Immature natural killer cell (primary cell): ENCODE measurements at regions not wholly inside any gene's neighbourhood (a gene's known extent, or its start where the extent isn't known, plus 50 kb on each side); places are given as distances from the start of the nearest gene placed in this dataset.
"Not testable (repeated sequence)": the region's sequence is repeated elsewhere in the genome, so short reads cannot be mapped to it uniquely, and the experiment has no call there.

ENCODE experiments used
- DNase-seq, 3 donors: peaks; one replicate each; pipeline ENCODE4 v3.0.0; 2022; ENCODE audit warnings: mixed read lengths in 1 of 3
- H3K27ac Mint-ChIP-seq, 6 donors: one replicate each; pipeline ENCODE4 v1.8.0; 2020; ENCODE audit warnings: mixed read lengths in 6 of 6, mild to moderate bottlenecking in 5 of 6, inconsistent platforms in 4 of 6, moderate library complexity in 3 of 6
- H3K27me3 Mint-ChIP-seq, 3 donors: one replicate each; pipeline ENCODE4 v1.8.0; 2020 to 2021; ENCODE audit warnings: low read depth in 3 of 3, mild to moderate bottlenecking in 3 of 3, mixed read lengths in 3 of 3, moderate library complexity in 3 of 3, inconsistent platforms in 1 of 3
- H3K36me3 Mint-ChIP-seq, 3 donors: one replicate each; pipeline ENCODE4 v1.8.0; 2020; ENCODE audit warnings: mixed read lengths in 3 of 3, inconsistent platforms in 2 of 3, mild to moderate bottlenecking in 2 of 3
- H3K4me1 Mint-ChIP-seq, 2 donors: one replicate each; pipeline ENCODE4 v1.8.0; 2020; ENCODE audit warnings: inconsistent platforms in 2 of 2, mild to moderate bottlenecking in 2 of 2, mixed read lengths in 2 of 2, moderate library complexity in 1 of 2
- H3K4me3 Mint-ChIP-seq, 5 donors: one replicate each; pipeline ENCODE4 v1.8.0; 2020; ENCODE audit warnings: mild to moderate bottlenecking in 5 of 5, mixed read lengths in 5 of 5, inconsistent platforms in 3 of 5, moderate library complexity in 3 of 5
- H3K9me3 Mint-ChIP-seq, 6 donors: one replicate each; pipeline ENCODE4 v1.8.0; 2020; ENCODE audit warnings: mild to moderate bottlenecking in 6 of 6, mixed read lengths in 6 of 6, inconsistent platforms in 4 of 6, moderate library complexity in 3 of 6

DNA sequence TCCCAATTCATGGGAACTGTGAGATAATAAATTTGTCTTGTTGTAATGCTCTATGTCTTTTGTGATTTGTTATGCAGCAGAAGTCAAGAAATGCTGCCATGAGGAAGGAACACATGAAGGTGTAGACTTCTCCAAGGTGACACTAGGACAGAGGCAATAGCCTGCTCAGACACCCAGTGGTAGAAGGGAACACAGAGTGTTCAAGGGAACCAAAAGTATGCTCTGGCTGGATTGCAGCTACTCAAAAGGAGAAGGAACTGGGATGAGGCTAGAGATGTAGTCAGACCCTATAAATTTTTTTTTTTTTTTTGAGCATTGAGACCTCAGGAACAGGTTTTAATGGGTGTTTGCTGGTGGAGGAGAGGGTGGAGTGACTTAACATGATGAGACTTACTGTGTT is 232.5 kb downstream of the PARP8 start:
- Mint-ChIP-seq H3K4me3 (no peak overlapping the region), H3K36me3 (no peaks in the 10 kb centered on the region), H3K27me3 (peaks cover 0 to 10% (median 0%) of the 10 kb centered on the region in 3 donors), H3K9me3 (no peaks in the 10 kb centered on the region), H3K4me1 (no peaks in the 10 kb centered on the region), H3K27ac (no peak overlapping the region)
- DNase-seq = no peak

DNA sequence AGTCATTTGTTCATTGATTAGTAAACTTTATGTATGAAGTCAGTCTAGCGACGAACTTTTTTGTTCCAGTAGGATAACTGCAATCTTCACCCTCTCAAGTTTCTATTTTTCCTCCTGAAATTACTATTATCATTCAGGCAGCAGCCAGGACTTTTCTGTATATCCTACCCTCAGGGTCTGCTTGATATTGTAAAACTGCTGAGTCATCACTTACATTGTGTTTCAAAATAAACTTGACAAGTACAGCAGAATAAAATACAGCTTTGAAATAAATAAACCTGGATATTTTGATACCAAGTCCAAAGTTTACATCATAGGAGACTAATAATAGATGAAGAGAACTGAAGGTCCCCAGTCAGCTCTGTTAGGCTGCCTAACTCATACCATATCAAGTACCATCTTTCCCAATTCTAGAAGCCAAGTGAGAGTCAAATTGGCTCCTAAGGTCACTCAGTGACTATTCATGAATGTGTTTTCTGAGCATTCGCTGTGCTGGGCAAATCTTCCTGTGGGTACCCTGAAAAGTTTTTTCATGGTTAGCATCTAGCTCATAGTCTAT is 234.6 kb downstream of the PARP8 start:
- H3K27ac Mint-ChIP-seq = no peak overlapping the region
- no peaks in the 10 kb centered on the region for H3K9me3 Mint-ChIP-seq
- H3K4me3 Mint-ChIP-seq = no peak overlapping the region
- DNase-seq = no peak
- H3K27me3 Mint-ChIP-seq = peaks cover 0 to 10% (median 3%) of the 10 kb centered on the region in 3 donors
- H3K36me3 Mint-ChIP-seq = no peaks in the 10 kb centered on the region
- no peaks in the 10 kb centered on the region for H3K4me1 Mint-ChIP-seq

DNA sequence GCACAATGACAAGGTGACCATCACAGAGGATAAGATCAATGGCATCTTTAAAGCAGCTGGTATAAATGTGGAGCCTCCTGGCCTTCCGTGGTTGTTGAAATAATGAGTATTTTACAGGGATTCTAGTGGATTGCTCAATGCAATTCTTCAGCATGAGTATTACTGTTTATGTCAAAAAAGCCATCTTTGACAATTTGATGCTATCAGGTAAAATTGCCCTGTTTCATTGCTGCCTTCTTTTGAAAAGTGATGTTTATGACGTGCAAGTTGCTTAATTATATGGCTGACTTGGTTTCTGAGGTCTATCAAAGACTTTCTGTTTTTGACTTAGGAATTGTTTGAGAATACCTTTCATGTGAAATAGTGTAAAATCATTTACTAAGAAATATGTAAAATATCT is 237.2 kb downstream of the PARP8 start:
- Mint-ChIP-seq H3K4me1 (no peaks in the 10 kb centered on the region), H3K27ac (no peak overlapping the region), H3K9me3 (peaks cover 0 to 2% (median 0%) of the 10 kb centered on the region in 6 donors), H3K27me3 (peaks cover 0 to 10% (median 3%) of the 10 kb centered on the region in 3 donors), H3K4me3 (no peak overlapping the region), H3K36me3 (no peaks in the 10 kb centered on the region)
- no peak for DNase-seq

DNA sequence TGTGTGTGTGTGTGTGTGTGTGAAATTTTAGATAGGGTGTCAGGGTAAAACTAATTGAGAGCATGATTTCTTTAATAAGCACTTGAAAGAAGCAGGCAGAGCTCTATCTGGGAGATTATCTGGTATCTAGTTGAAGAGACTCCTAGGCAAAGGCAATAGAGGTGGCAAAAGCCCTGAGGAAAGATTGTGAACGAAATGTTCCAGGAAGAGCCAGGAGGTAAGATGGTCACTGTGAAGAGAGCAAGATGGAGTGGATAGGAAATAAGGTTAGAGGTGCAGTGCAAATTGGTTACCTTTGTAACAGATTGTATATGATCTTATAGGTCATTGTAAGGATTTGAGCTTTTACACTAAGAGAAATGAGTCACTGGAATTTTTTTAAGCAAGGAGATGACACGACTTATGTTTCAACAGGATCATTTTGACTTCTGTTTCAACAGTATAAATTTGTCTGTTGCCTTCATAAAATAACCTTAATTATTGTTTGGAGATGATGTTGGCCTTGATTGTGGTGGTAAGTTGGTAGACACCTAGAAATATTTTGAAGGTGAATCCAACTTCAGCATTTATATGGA is 239.6 kb downstream of the PARP8 start:
- Mint-ChIP-seq H3K4me1 (no peaks in the 10 kb centered on the region), H3K4me3 (no peak overlapping the region), H3K27me3 (peaks cover 0 to 10% (median 3%) of the 10 kb centered on the region in 3 donors), H3K27ac (no peak overlapping the region), H3K36me3 (no peaks in the 10 kb centered on the region), H3K9me3 (peaks cover 0 to 2% (median 0%) of the 10 kb centered on the region in 6 donors)
- no peak for DNase-seq

DNA sequence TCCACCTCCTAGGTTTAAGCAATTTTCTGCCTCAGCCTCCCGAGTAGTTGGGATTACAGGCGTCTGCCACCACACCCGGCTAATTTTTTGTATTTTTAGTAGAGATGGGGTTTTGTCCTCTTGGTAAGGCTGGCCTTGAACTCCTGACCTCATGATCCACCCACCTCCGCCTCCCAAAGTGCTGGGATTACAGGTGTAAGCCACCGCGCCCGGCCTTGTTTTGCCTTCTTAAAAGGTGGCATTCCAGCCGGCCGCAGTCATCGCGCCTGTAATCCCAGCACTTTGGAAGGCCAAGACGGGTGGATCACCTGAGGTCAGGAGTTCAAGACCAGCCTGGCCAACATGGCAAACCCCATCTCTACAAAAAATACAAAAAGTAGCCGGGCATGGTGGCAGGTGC is 253.7 kb downstream of the PARP8 start:
- H3K9me3 Mint-ChIP-seq, H3K4me3 Mint-ChIP-seq, H3K4me1 Mint-ChIP-seq, H3K27ac Mint-ChIP-seq, H3K27me3 Mint-ChIP-seq, DNase-seq, H3K36me3 Mint-ChIP-seq: not testable (repeated sequence)

DNA sequence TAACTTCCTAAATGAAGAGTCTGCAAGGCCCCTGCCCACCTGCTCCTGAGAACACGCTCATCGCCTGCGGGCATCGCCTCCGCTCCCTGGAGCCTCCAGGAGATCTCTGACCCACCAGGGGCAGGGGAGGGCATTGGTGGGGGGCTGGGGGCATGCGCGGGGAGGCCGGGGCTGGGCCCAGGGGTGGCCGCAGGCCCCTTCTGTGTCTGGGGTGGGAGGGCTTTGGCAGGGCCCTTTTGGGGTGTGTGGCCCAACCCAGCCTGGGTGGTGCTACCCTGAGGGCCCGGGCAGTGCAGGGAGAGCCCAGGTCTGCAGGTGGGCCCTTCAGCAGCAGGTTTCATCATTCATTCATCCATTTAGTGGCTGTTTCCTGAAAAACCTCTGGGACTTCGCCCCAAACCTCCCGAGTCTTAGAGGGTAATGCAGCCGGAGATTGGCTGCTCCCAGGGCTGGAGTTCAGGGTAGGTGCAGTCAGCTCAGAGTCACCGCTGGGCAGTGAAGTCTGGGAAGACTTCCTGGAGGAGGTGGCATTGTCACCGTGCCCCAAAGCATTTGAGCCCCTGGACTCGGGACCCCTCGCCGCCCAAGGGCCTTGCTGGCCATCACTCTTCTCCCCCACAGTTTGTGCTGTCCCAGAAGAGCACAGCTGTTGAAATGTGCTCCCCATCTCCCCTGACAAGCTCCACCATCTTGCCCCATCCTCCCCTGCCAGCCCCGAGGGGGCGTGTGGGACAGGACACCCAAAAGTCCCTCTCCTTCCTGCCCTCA is 255.1 kb downstream of the PARP8 start:
- H3K4me1 Mint-ChIP-seq = no peaks in the 10 kb centered on the region
- no peak overlapping the region for H3K27ac Mint-ChIP-seq
- no peak overlapping the region for H3K4me3 Mint-ChIP-seq
- no peaks in the 10 kb centered on the region for H3K36me3 Mint-ChIP-seq
- H3K9me3 Mint-ChIP-seq = peaks cover 0 to 5% (median 0%) of the 10 kb centered on the region in 6 donors
- DNase-seq = no peak
- H3K27me3 Mint-ChIP-seq = peaks cover 0 to 13% (median 0%) of the 10 kb centered on the region in 3 donors

DNA sequence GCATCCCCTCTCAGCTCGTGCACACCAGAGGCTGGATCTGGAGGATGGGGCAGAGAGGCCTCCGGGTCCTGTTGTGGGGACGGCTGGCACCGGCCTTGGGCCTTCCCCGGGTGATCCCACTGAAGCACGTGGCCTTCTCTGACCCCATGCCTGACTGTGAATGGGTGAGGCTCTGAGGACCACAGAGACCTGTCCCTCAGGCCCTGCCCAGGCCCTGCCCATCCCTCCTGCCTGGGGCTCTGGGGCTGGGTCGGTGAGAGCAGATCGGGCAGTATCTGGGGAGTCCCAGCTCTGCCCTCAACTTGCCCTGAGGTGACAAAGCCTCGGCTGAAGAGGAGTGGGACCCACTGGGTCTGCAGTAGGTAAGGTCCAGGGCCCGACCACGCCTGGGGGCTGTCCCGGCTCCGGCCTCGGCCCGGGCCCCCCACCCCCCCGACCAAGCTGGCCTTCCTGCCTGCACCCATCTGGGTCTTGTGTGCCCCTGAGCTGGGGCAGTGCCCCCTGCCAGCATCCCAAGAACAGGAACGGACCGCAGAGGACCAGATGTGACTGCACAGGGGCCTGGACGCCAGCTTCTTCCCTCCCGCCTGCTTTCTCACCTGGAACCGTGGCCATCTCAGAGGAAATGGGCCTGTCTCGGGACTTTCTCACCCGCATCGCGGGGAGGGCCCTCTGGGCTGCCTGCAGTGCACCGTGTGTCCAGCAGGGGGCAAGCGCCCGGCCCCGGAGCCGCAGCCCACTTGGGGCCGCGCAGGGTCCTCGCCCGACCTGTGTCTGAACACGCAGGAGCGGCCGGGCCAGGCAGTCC is 255.9 kb downstream of the PARP8 start:
- H3K4me3 Mint-ChIP-seq, H3K4me1 Mint-ChIP-seq, H3K36me3 Mint-ChIP-seq, DNase-seq, H3K9me3 Mint-ChIP-seq, H3K27ac Mint-ChIP-seq: not testable (repeated sequence)
- peaks cover 0 to 13% (median 0%) of the 10 kb centered on the region in 3 donors for H3K27me3 Mint-ChIP-seq

DNA sequence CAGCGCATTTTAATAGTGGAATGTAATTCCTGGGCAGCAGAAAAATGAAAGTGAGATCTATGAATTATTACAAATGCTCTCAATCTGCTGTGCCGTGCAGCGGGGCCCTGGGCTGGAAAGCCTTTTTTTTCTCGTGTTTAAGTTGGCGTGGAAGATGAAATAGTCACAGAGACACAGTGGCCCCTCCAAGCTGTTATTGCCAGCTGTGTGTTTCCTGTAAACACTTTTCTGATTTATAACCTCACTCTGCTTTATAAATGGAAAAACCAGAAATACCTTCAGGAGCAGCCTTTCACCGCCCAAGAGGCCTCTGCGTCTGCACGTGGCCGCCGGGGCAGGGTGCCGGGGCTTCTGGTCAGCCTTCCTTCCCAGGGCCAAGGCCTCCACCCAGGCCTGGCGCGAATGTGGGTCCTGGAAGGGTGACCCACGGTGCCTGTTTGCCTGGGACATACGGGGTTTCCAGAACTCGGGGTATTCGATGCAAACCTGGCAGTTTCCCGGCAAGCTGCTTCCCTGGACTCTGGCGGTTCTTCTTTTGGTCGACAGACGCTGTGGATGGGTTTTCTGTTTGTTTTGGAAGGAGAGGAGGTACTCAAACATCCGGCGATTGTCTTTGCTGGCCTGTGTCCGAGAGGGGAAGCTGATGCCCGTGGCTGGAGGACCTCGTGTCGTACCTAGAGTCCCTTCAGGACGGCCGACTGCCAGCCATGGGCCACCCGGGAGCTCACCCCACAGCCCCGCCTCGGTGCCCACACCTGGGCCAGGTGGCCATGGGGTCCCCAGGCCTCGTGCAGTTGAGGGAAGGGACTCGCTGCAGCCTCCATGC is 256.7 kb downstream of the PARP8 start:
- Mint-ChIP-seq H3K9me3 (peaks cover 0 to 5% (median 0%) of the 10 kb centered on the region in 6 donors), H3K4me1 (no peaks in the 10 kb centered on the region), H3K27ac (no peak overlapping the region), H3K36me3 (no peaks in the 10 kb centered on the region), H3K4me3 (no peak overlapping the region), H3K27me3 (peaks cover 0 to 13% (median 0%) of the 10 kb centered on the region in 3 donors)
- DNase-seq = no peak

DNA sequence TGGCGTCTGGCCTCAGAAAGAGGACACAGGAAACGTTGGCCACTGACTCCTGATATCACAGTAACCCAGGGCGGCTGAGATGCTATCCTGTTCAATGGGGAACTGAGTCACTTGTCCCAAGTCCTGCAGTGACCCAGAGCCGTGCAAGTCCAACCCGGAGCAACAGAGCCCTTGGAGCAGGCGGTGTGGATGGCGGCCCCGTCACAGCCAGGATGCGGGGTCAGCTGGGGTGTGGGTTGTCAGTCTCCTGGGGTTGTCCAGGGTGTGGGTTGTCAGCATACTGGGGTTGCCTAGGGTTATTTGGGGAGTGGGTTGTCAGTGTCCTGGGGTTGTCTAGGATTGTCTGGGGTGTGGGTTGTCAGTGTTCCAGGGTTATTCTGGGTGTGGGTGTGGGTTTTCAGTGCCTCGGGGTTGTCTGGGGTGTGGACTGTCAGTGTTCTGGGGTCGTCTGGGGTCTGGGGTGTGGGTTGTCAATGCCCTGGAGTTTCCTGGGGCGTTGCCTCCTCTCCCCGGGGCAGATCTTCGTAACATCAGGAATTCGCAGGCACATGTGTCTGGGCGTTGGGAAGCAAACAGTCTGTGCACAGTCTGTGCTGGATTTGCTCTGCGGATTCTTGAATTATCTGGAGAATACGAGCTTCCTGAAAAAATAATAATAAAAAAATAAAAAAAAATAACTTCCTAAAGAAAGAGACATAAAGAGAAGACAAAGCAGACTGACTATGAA is 257.5 kb downstream of the PARP8 start:
- Mint-ChIP-seq H3K27me3 (peaks cover 0 to 13% (median 0%) of the 10 kb centered on the region in 3 donors), H3K4me1 (no peaks in the 10 kb centered on the region), H3K36me3 (no peaks in the 10 kb centered on the region), H3K27ac (no peak overlapping the region), H3K4me3 (no peak overlapping the region), H3K9me3 (peaks cover 0 to 5% (median 0%) of the 10 kb centered on the region in 6 donors)
- DNase-seq = no peak

DNA sequence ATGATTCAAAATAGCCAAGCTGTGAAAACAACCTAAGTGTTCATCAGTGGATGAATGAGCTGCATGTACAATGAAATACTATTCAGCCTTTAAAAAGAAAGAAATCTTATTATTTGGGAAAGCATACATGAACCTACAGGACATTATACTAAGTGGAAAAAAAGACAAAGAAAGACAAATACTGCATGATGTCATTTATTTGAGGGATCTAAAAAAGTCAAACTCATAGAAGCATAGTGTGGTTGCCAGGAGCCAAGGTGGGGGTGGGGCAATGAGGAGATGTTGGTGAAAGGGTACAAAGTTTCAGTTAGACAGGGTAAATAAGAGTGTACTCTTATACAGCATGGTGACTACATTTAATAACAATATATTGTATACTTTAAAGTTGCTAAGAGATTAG is 261.5 kb downstream of the PARP8 start:
- H3K36me3 Mint-ChIP-seq = no peaks in the 10 kb centered on the region

DNA sequence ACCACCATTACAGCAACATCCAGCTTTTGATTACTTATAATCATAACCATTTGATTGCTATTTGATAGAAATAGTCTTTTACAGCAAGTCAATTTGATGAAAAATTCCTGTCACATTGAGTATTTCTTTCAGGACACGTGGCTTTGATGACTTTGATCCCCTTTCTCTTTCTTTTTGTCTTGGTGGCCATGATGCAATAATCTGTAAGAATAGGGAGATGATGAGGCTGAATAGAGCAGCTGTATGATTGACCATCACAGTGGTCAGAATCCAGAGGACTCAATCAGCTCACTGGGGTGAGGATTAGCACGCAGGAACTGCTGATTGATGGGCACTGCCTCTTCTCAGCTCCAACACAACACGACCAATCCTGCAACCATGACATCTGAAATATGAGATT is 262.7 kb downstream of the PARP8 start:
- H3K27ac Mint-ChIP-seq = no peak overlapping the region
- H3K9me3 Mint-ChIP-seq = no peaks in the 10 kb centered on the region
- no peak overlapping the region for H3K4me3 Mint-ChIP-seq
- no peaks in the 10 kb centered on the region for H3K36me3 Mint-ChIP-seq
- peaks cover 0 to 14% (median 2%) of the 10 kb centered on the region in 3 donors for H3K27me3 Mint-ChIP-seq
- H3K4me1 Mint-ChIP-seq = no peaks in the 10 kb centered on the region
- DNase-seq = no peak

More for the DNA sequence above, 261.5 kb downstream of the PARP8 start:
- no peaks in the 10 kb centered on the region for H3K9me3 Mint-ChIP-seq
- H3K27me3 Mint-ChIP-seq = peaks cover 0 to 15% (median 0%) of the 10 kb centered on the region in 3 donors
- no peak for DNase-seq
- H3K27ac Mint-ChIP-seq = no peak overlapping the region
- H3K4me3 Mint-ChIP-seq = no peak overlapping the region
- no peaks in the 10 kb centered on the region for H3K4me1 Mint-ChIP-seq

DNA sequence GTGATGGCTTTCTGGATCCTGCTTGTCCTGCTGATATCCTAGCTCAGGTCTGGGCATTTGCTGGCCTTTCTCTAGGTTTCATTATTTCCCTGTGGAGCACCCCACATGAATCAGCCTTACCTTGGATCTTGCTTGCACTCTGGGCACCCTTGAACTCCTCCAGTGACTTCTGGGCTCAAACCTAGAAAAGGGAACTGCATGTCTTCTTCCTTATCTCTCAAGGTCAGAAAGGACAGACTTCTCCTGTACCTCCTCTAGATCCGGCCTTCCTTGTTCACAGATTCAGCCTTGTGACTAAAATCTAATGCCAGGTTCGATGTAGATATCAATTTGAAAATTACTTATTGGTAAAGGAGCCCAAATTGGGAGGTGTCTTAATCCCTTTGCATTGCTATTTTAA is 267.9 kb downstream of the PARP8 start:
- Mint-ChIP-seq H3K9me3 (peaks cover 0 to 5% (median 0%) of the 10 kb centered on the region in 6 donors), H3K27ac (no peak overlapping the region), H3K4me3 (no peak overlapping the region), H3K27me3 (peaks cover 3 to 10% (median 4%) of the 10 kb centered on the region in 3 donors), H3K36me3 (no peaks in the 10 kb centered on the region), H3K4me1 (no peaks in the 10 kb centered on the region)
- DNase-seq = no peak

DNA sequence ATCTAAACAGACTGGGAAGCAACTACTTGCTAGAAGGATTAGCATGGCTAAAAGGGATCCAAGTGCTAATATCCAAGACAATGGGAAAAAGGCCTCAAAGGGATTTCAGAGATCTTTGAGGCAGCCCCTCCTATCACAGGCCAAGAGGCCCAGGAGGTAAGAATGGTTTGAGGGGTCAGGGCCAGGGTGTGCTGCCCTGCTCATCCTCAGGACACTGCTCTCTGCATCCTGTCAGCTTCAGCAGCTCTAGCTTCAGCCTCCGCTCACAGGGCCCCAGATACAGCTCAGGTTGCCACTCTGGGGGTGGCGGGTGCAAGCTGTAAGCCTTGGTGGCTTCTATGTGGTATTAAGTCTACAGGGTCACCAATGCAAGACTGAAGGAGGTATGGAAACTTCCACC is 278.7 kb downstream of the PARP8 start:
- no peak for DNase-seq
- Mint-ChIP-seq H3K9me3 (peaks cover 0 to 15% (median 6%) of the 10 kb centered on the region in 6 donors), H3K36me3 (peaks cover 0 to 5% (median 0%) of the 10 kb centered on the region in 3 donors), H3K27me3 (peaks cover 0 to 1% (median 0%) of the 10 kb centered on the region in 3 donors), H3K4me1 (no peaks in the 10 kb centered on the region), H3K27ac (no peak overlapping the region), H3K4me3 (no peak overlapping the region)
